ENCODE measurements at regions not wholly inside any gene's neighbourhood (a gene's known extent, or its start where the extent isn't known, plus 50 kb on each side); places are given as distances from the start of the nearest gene placed in this dataset.

- DNase-seq: no peak
These were observed 96.0 kb downstream of the CEBPB start for GRCh38 chr20:50286609-50287008.

GRCh38 chr20:50287512-50287911 is 96.9 kb downstream of the CEBPB start:
- DNase-seq: no peak

- DNase-seq: no peak
These were observed 97.5 kb downstream of the CEBPB start for GRCh38 chr20:50288128-50288623.

- DNase-seq: no peak
These were observed 99.0 kb downstream of the CEBPB start for GRCh38 chr20:50289581-50289980.

GRCh38 chr20:50290112-50290511 is 99.5 kb downstream of the CEBPB start:
- DNase-seq: no peak

- DNase-seq: no peak
These were observed 100.2 kb downstream of the CEBPB start for GRCh38 chr20:50290808-50291207.

- no peak for DNase-seq
These were observed 100.8 kb downstream of the CEBPB start for GRCh38 chr20:50291254-50292078.

- no peak for DNase-seq
These were observed 101.5 kb downstream of the CEBPB start for GRCh38 chr20:50292079-50292590.

GRCh38 chr20:50292591-50293283 is 102.1 kb downstream of the CEBPB start:
- no peak for DNase-seq

GRCh38 chr20:50293284-50294139 is 102.9 kb downstream of the CEBPB start:
- no peak for DNase-seq

GRCh38 chr20:50294164-50295088 is 103.8 kb downstream of the CEBPB start:
- DNase-seq: no peak

- no peak for DNase-seq
These were observed 104.7 kb downstream of the CEBPB start for GRCh38 chr20:50295345-50295744.

GRCh38 chr20:50295762-50296449 is 105.3 kb downstream of the CEBPB start:
- DNase-seq: no peak

GRCh38 chr20:50296450-50297375 is 106.1 kb downstream of the CEBPB start:
- DNase-seq: peak in 1 of 2 experiments; percentile 5

- peak; percentile 51 to 55 for DNase-seq
These were observed 107.1 kb downstream of the CEBPB start for GRCh38 chr20:50297498-50298376.

GRCh38 chr20:50298554-50299324 is 108.1 kb downstream of the CEBPB start:
- DNase-seq: no peak

GRCh38 chr20:50299325-50299629 is 108.6 kb downstream of the CEBPB start:
- DNase-seq: no peak

- DNase-seq: no peak
These were observed 110.5 kb downstream of the CEBPB start for GRCh38 chr20:50301165-50301564.
